ENCODE measurements at regions not wholly inside any gene's neighbourhood (a gene's known extent, or its start where the extent isn't known, plus 50 kb on each side); places are given as distances from the start of the nearest gene placed in this dataset.

GRCh38 chr9:30944741-30945280, 1439.6 kb upstream of the ACO1 start:
- no peak overlapping the region for H3K4me3 ChIP-seq (replicated peaks in 1 of 3; ENCODE audit: insufficient read depth in 1 of 3, low read depth in 1 of 3, low read length in 3 of 3)
- H3K27ac ChIP-seq (ENCODE audit: insufficient read depth, low read depth, low read length) = no peak overlapping the region
- FAIRE-seq (no peak), DNase-seq (ENCODE audit: low read depth, low spot score) (no peak)
- H2AFZ ChIP-seq (ENCODE audit: low read depth, low read length) = no peak overlapping the region
- H3K79me2 ChIP-seq (ENCODE audit: control insufficient read depth, insufficient read depth, low read length) = no peaks in the 10 kb centered on the region
- H3K9me3 ChIP-seq (replicated peaks; ENCODE audit: control insufficient read depth, insufficient read depth, low read length) = peaks cover 5% of the 10 kb centered on the region
- TF ChIP-seq FOS (IDR thresholded peaks at IDR 0.05; ENCODE audit: borderline replicate concordance, insufficient read depth, low read length) (no peak), MAX (IDR thresholded peaks at IDR 0.05; ENCODE audit: insufficient read depth, insufficient read length) (no peak), CTCF (IDR thresholded peaks at IDR 0.05; ENCODE audit: extremely low read depth in 1 of 2, insufficient read depth in 1 of 2, low read depth in 1 of 2, low read length in 2 of 2) (no peak), MYC (IDR thresholded peaks at IDR 0.05; ENCODE audit: low read depth, low read length) (no peak), GATA2 (IDR thresholded peaks at IDR 0.05; ENCODE audit: insufficient read depth, insufficient read length, low read depth, low read length) (no peak), EZH2 (IDR thresholded peaks at IDR 0.05; ENCODE audit: borderline replicate concordance, low read depth, low read length, severe bottlenecking) (no peak), JUN (IDR thresholded peaks at IDR 0.05; ENCODE audit: borderline replicate concordance, insufficient read depth, insufficient read length, low read depth) (no peak)
- no peaks in the 10 kb centered on the region for H3K4me1 ChIP-seq (ENCODE audit: control insufficient read depth, extremely low read depth, insufficient read depth, low read length)
- no peaks in the 10 kb centered on the region for H3K36me3 ChIP-seq (ENCODE audit: control insufficient read depth in 2 of 2, extremely low read depth in 1 of 2, insufficient read depth in 2 of 2, low read length in 2 of 2)
- no peaks in the 10 kb centered on the region for H3K27me3 ChIP-seq (ENCODE audit: control insufficient read depth in 2 of 2, insufficient read depth in 2 of 2, low read length in 2 of 2)
- POLR2A ChIA-PET = no interaction called here
- CTCF ChIA-PET = no interaction called here
- no peaks in the 10 kb centered on the region for H3K9me1 ChIP-seq (replicated peaks; ENCODE audit: control insufficient read depth, extremely low read depth, insufficient read depth, low read length)
- intact Hi-C loops (cut with micrococcal nuclease) (no loop called here), dilution Hi-C loops (cut with MboI; ENCODE audit: extremely low pct_ligation_motif_present, low sequenced_read_pairs) (no loop called here)
- BruUV-seq (replicated peaks) = no TSS peak
- H3K4me2 ChIP-seq (ENCODE audit: insufficient read depth, low read length) = no peak overlapping the region
- no peaks in the 10 kb centered on the region for H4K20me1 ChIP-seq (replicated peaks; ENCODE audit: control insufficient read depth, extremely low read depth, insufficient read depth, low read length)
- no peak overlapping the region for H3K9ac ChIP-seq (replicated peaks; ENCODE audit: extremely low read depth, insufficient read depth, low read length)
